ENCODE measurements at regions not wholly inside any gene's neighbourhood (a gene's known extent, or its start where the extent isn't known, plus 50 kb on each side); places are given as distances from the start of the nearest gene placed in this dataset.
"Not testable (repeated sequence)": the region's sequence is repeated elsewhere in the genome, so short reads cannot be mapped to it uniquely, and the experiment has no call there.

GRCh38 chr14:34065690-34066391 lies 115.0 kb upstream of the EGLN3 start:
- DNase-seq (ENCODE audit: low read depth, low spot score): no peak

- DNase-seq (ENCODE audit: low read depth, low spot score): no peak
These were observed 114.4 kb upstream of the EGLN3 start for GRCh38 chr14:34065236-34065635.

GRCh38 chr14:34064349-34064748 lies 113.5 kb upstream of the EGLN3 start:
- DNase-seq (ENCODE audit: low read depth, low spot score): peak; percentile 51

GRCh38 chr14:34063470-34064164 lies 112.7 kb upstream of the EGLN3 start:
- DNase-seq (ENCODE audit: low read depth, low spot score): no peak

- no peak for DNase-seq (ENCODE audit: low read depth, low spot score)
These were observed 112.2 kb upstream of the EGLN3 start for GRCh38 chr14:34063042-34063441.

- no peak for DNase-seq (ENCODE audit: low read depth, low spot score)
These were observed 111.6 kb upstream of the EGLN3 start for GRCh38 chr14:34062353-34062973.

- no peak for DNase-seq (ENCODE audit: low read depth, low spot score)
These were observed 109.8 kb upstream of the EGLN3 start for GRCh38 chr14:34060651-34060999.

- DNase-seq (ENCODE audit: low read depth, low spot score): peak; percentile 93
These were observed 109.2 kb upstream of the EGLN3 start for GRCh38 chr14:34059925-34060650.

- no peak for DNase-seq (ENCODE audit: low read depth, low spot score)
These were observed 108.4 kb upstream of the EGLN3 start for GRCh38 chr14:34059037-34059924.

- DNase-seq (ENCODE audit: low read depth, low spot score): no peak
These were observed 107.6 kb upstream of the EGLN3 start for GRCh38 chr14:34058510-34058909.

- no peak for DNase-seq (ENCODE audit: low read depth, low spot score)
These were observed 105.2 kb upstream of the EGLN3 start for GRCh38 chr14:34056046-34056445.

GRCh38 chr14:34055157-34055950 lies 104.5 kb upstream of the EGLN3 start:
- DNase-seq (ENCODE audit: low read depth, low spot score): no peak

GRCh38 chr14:34053666-34054065 lies 102.8 kb upstream of the EGLN3 start:
- no peak for DNase-seq (ENCODE audit: low read depth, low spot score)

GRCh38 chr14:34052658-34053014 lies 101.8 kb upstream of the EGLN3 start:
- DNase-seq (ENCODE audit: low read depth, low spot score): peak; percentile 88

- DNase-seq (ENCODE audit: low read depth, low spot score): peak; percentile 64
These were observed 101.2 kb upstream of the EGLN3 start for GRCh38 chr14:34051966-34052657.

GRCh38 chr14:34050606-34051005 lies 99.7 kb upstream of the EGLN3 start:
- no peak for DNase-seq (ENCODE audit: low read depth, low spot score)

- no peak for DNase-seq (ENCODE audit: low read depth, low spot score)
These were observed 98.9 kb upstream of the EGLN3 start for GRCh38 chr14:34049790-34050189.

GRCh38 chr14:34049187-34049586 lies 98.3 kb upstream of the EGLN3 start:
- not testable (repeated sequence) for DNase-seq (ENCODE audit: low read depth, low spot score)

- no peak for DNase-seq (ENCODE audit: low read depth, low spot score)
These were observed 96.1 kb upstream of the EGLN3 start for GRCh38 chr14:34046799-34047520.

Data from astrocyte of the hippocampus (primary cell).